Neural progenitor cell (in vitro differentiated cells): ENCODE measurements at regions not wholly inside any gene's neighbourhood (a gene's known extent, or its start where the extent isn't known, plus 50 kb on each side); places are given as distances from the start of the nearest gene placed in this dataset.

Experiments used
- DNase-seq: peaks from one replicate; pipeline ENCODE4 v3.0.0-alpha.2; 2016; ENCODE audit warnings: low spot score
- H2AFZ ChIP-seq: fragments of 200-600 bp; sonication (generic); replicated peaks from 2 replicates; pipeline ENCODE4 v1.6.1; 2016; ENCODE audit warnings: antibody characterized with exemption
- H3F3A ChIP-seq: fragments of 200-600 bp; sonication (generic); 2 replicates; pipeline ENCODE4 v1.6.1; 2016; ENCODE audit warnings: antibody characterized with exemption, low read depth
- H3K27ac ChIP-seq: fragments of 200-600 bp; sonication (generic); 2 replicates; pipeline ENCODE4 v1.5.1; 2016; ENCODE audit warnings: mild to moderate bottlenecking
- H3K27me3 ChIP-seq: fragments of 200-600 bp; sonication (generic); 2 replicates; pipeline ENCODE4 v1.6.1; 2016; ENCODE audit warnings: mild to moderate bottlenecking, moderate library complexity
- H3K36me3 ChIP-seq: fragments of 200-600 bp; sonication (generic); 2 replicates; pipeline ENCODE4 v1.5.1; 2016
- H3K4me1 ChIP-seq: fragments of 200-600 bp; sonication (generic); 2 replicates; pipeline ENCODE4 v1.6.1; 2016; ENCODE audit warnings: mixed run types
- H3K4me2 ChIP-seq: fragments of 200-600 bp; sonication (generic); 2 replicates; pipeline ENCODE4 v1.6.1; 2016
- H3K4me3 ChIP-seq: fragments of 200-600 bp; sonication (generic); 2 replicates; pipeline ENCODE4 v1.5.1; 2016
- H3K79me2 ChIP-seq: fragments of 200-600 bp; sonication (generic); 2 replicates; pipeline ENCODE4 v1.6.1; 2016; ENCODE audit warnings: low read depth
- H3K9ac ChIP-seq: fragments of 200-600 bp; sonication (generic); 2 replicates; pipeline ENCODE4 v1.6.1; 2016
- H3K9me3 ChIP-seq: fragments of 200-600 bp; sonication (generic); 2 replicates; pipeline ENCODE4 v1.5.1; 2016; ENCODE audit warnings: low read depth
- H4K20me1 ChIP-seq: fragments of 200-600 bp; sonication (generic); 2 replicates; pipeline ENCODE4 v1.6.1; 2016; ENCODE audit warnings: low read depth
- H3K27ac Mint-ChIP-seq: 3 replicates; pipeline ENCODE4 v1.8.0; 2021; ENCODE audit warnings: mixed read lengths
- H3K27me3 Mint-ChIP-seq: 2 replicates; pipeline ENCODE4 v1.8.0; 2022; ENCODE audit warnings: low read depth, mild to moderate bottlenecking, inconsistent platforms, moderate library complexity, mixed read lengths; ENCODE audit not compliant: insufficient read depth
- H3K36me3 Mint-ChIP-seq: 3 replicates; pipeline ENCODE4 v1.8.0; 2021; ENCODE audit warnings: mixed read lengths
- H3K4me1 Mint-ChIP-seq: 3 replicates; pipeline ENCODE4 v1.8.0; 2021; ENCODE audit warnings: mixed read lengths
- H3K4me3 Mint-ChIP-seq: 3 replicates; pipeline ENCODE4 v1.8.0; 2021; ENCODE audit warnings: mild to moderate bottlenecking, moderate library complexity, mixed read lengths
- H3K9me3 Mint-ChIP-seq: 3 replicates; pipeline ENCODE4 v1.8.0; 2020; ENCODE audit warnings: mixed read lengths
- CTCF ChIP-seq: fragments of 200-600 bp; sonication (generic); IDR thresholded peaks from 2 replicates; pipeline ENCODE4 v1.5.1; 2017; ENCODE audit warnings: antibody characterized with exemption, mild to moderate bottlenecking
- EZH2 ChIP-seq: fragments of 200-600 bp; sonication (generic); IDR thresholded peaks from 2 replicates; pipeline ENCODE4 v1.6.1; 2017; ENCODE audit warnings: antibody characterized with exemption, mild to moderate bottlenecking, moderate library complexity
- EZH2phosphoT487 ChIP-seq: fragments of 200-600 bp; sonication (generic); IDR thresholded peaks from 2 replicates; pipeline ENCODE4 v1.6.1; 2017; ENCODE audit warnings: antibody characterized with exemption

GRCh38 chr4:149964001-149964796 lies 114.0 kb upstream of the DCLK2 start:
- no peak overlapping the region for H3K4me2 ChIP-seq
- TF ChIP-seq EZH2phosphoT487: no peak
- no peak for TF ChIP-seq EZH2
- TF ChIP-seq CTCF: no peak
- H3F3A ChIP-seq: no peaks in the 10 kb centered on the region
- H3K27me3 ChIP-seq: no peaks in the 10 kb centered on the region
- H3K36me3 ChIP-seq: no peaks in the 10 kb centered on the region
- H3K9ac ChIP-seq: no peak overlapping the region
- Mint-ChIP-seq H3K27me3 (no peaks in the 10 kb centered on the region), H3K9me3 (no peaks in the 10 kb centered on the region), H3K27ac (peak overlapping the region; percentile 47), H3K4me3 (no peak overlapping the region), H3K36me3 (no peaks in the 10 kb centered on the region), H3K4me1 (peaks cover 37% of the 10 kb centered on the region)
- H4K20me1 ChIP-seq: no peaks in the 10 kb centered on the region
- H3K79me2 ChIP-seq: no peaks in the 10 kb centered on the region
- H3K4me1 ChIP-seq: no peaks in the 10 kb centered on the region
- no peak for DNase-seq
- no peaks in the 10 kb centered on the region for H3K9me3 ChIP-seq
- no peak overlapping the region for H3K27ac ChIP-seq
- H2AFZ ChIP-seq: no peak overlapping the region
- no peak overlapping the region for H3K4me3 ChIP-seq

- Histone ChIP-seq H3K4me1 (no peaks in the 10 kb centered on the region), H3K36me3 (no peaks in the 10 kb centered on the region), H3K9me3 (no peaks in the 10 kb centered on the region), H3K4me3 (no peak overlapping the region), H3K27ac (no peak overlapping the region), H2AFZ (no peak overlapping the region), H4K20me1 (no peaks in the 10 kb centered on the region), H3K9ac (no peak overlapping the region), H3F3A (no peaks in the 10 kb centered on the region), H3K27me3 (no peaks in the 10 kb centered on the region), H3K79me2 (no peaks in the 10 kb centered on the region), H3K4me2 (no peak overlapping the region)
- DNase-seq: no peak
- Mint-ChIP-seq H3K4me3 (no peak overlapping the region), H3K27ac (peak overlapping the region; percentile 61), H3K27me3 (no peaks in the 10 kb centered on the region), H3K36me3 (no peaks in the 10 kb centered on the region), H3K9me3 (no peaks in the 10 kb centered on the region), H3K4me1 (peaks cover 37% of the 10 kb centered on the region)
- TF ChIP-seq EZH2: no peak
- no peak for TF ChIP-seq CTCF
- no peak for TF ChIP-seq EZH2phosphoT487
Measured at GRCh38 chr4:149965206-149965605, 113.0 kb upstream of the DCLK2 start.

- H3K36me3 ChIP-seq: no peaks in the 10 kb centered on the region
- H2AFZ ChIP-seq: no peak overlapping the region
- no peak for DNase-seq
- Mint-ChIP-seq H3K4me1 (no peaks in the 10 kb centered on the region), H3K4me3 (no peak overlapping the region), H3K9me3 (no peaks in the 10 kb centered on the region), H3K27me3 (no peaks in the 10 kb centered on the region), H3K27ac (no peak overlapping the region), H3K36me3 (no peaks in the 10 kb centered on the region)
- H3K9ac ChIP-seq: no peak overlapping the region
- no peaks in the 10 kb centered on the region for H3K4me1 ChIP-seq
- H3F3A ChIP-seq: no peaks in the 10 kb centered on the region
- H3K27ac ChIP-seq: no peak overlapping the region
- H3K4me3 ChIP-seq: no peak overlapping the region
- H3K79me2 ChIP-seq: no peaks in the 10 kb centered on the region
- TF ChIP-seq EZH2 (no peak), EZH2phosphoT487 (no peak), CTCF (no peak)
- no peaks in the 10 kb centered on the region for H3K27me3 ChIP-seq
- H4K20me1 ChIP-seq: no peaks in the 10 kb centered on the region
- H3K9me3 ChIP-seq: no peaks in the 10 kb centered on the region
- no peak overlapping the region for H3K4me2 ChIP-seq
Measured at GRCh38 chr4:149972407-149972806, 105.8 kb upstream of the DCLK2 start.
